Ishikawa (cell line): ENCODE measurements at regions not wholly inside any gene's neighbourhood (a gene's known extent, or its start where the extent isn't known, plus 50 kb on each side); places are given as distances from the start of the nearest gene placed in this dataset.

ENCODE experiments used
- CEBPB ChIP-seq: IDR thresholded peaks from 2 replicates; pipeline ENCODE4 v1.6.1; 2012
- CREB1 ChIP-seq: IDR thresholded peaks from 2 replicates; pipeline ENCODE4 v1.6.1; 2012; ENCODE audit warnings: low read depth
- EGR1 ChIP-seq: IDR thresholded peaks from 2 replicates; pipeline ENCODE4 v1.6.1; 2012
- EP300 ChIP-seq: IDR thresholded peaks from 2 replicates; pipeline ENCODE4 v1.6.1; 2012; ENCODE audit warnings: borderline replicate concordance
- FOXM1 ChIP-seq: IDR thresholded peaks from 2 replicates; pipeline ENCODE4 v1.6.1; 2012; ENCODE audit warnings: low read depth, borderline replicate concordance
- NFIC ChIP-seq: IDR thresholded peaks from 2 replicates; pipeline ENCODE4 v1.6.1; 2012
- RAD21 ChIP-seq: IDR thresholded peaks from 2 replicates; pipeline ENCODE4 v1.6.1; 2012; ENCODE audit warnings: low read depth
- TAF1 ChIP-seq: IDR thresholded peaks from 2 replicates; pipeline ENCODE4 v1.6.1; 2012; ENCODE audit warnings: low read depth, mild to moderate bottlenecking
- TCF12 ChIP-seq: IDR thresholded peaks from 2 replicates; pipeline ENCODE4 v1.6.1; 2012; ENCODE audit warnings: low read depth
- TEAD4 ChIP-seq: IDR thresholded peaks from 2 replicates; pipeline ENCODE4 v1.6.1; 2012
- YY1 ChIP-seq: IDR thresholded peaks from 2 replicates; pipeline ENCODE4 v1.6.1; 2012; ENCODE audit warnings: low read depth
- ZBTB7A ChIP-seq: IDR thresholded peaks from 2 replicates; pipeline ENCODE4 v1.6.1; 2012; ENCODE audit warnings: low read depth
- TF ChIP-seq, protein P1 (sequence below): IDR thresholded peaks from 2 replicates; pipeline ENCODE4 v1.6.1; 2012; ENCODE audit warnings: low read depth, mild to moderate bottlenecking
- TF ChIP-seq, protein P2 (sequence below): IDR thresholded peaks from 2 replicates; pipeline ENCODE4 v1.6.1; 2012
- TF ChIP-seq, protein P3 (sequence below): IDR thresholded peaks from 2 replicates; pipeline ENCODE4 v1.6.1; 2012

DNA sequence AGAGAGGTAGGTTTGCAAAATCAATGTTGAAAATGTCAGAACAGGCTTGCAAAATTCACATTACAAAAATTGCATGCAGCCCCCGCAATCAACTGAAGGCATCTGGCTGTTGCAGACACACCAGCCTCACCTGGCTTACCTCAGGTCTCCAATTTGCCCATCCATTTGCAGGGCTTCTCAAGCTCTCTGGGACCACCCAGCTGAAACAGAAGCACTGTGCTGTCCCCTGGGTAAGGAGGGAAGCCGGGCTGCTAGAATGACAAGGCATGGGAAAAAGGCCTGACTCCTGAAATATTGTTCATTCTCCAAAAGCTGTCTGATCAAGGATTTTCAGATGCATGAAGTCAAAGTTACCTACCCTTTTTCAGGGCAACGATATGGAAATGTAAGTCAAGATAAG, 52.6 kb upstream of the CD93 start:
- TF ChIP-seq, protein P1, sequence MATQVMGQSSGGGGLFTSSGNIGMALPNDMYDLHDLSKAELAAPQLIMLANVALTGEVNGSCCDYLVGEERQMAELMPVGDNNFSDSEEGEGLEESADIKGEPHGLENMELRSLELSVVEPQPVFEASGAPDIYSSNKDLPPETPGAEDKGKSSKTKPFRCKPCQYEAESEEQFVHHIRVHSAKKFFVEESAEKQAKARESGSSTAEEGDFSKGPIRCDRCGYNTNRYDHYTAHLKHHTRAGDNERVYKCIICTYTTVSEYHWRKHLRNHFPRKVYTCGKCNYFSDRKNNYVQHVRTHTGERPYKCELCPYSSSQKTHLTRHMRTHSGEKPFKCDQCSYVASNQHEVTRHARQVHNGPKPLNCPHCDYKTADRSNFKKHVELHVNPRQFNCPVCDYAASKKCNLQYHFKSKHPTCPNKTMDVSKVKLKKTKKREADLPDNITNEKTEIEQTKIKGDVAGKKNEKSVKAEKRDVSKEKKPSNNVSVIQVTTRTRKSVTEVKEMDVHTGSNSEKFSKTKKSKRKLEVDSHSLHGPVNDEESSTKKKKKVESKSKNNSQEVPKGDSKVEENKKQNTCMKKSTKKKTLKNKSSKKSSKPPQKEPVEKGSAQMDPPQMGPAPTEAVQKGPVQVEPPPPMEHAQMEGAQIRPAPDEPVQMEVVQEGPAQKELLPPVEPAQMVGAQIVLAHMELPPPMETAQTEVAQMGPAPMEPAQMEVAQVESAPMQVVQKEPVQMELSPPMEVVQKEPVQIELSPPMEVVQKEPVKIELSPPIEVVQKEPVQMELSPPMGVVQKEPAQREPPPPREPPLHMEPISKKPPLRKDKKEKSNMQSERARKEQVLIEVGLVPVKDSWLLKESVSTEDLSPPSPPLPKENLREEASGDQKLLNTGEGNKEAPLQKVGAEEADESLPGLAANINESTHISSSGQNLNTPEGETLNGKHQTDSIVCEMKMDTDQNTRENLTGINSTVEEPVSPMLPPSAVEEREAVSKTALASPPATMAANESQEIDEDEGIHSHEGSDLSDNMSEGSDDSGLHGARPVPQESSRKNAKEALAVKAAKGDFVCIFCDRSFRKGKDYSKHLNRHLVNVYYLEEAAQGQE = no peak
- TF ChIP-seq YY1 = no peak
- TF ChIP-seq FOXM1 = no peak
- TF ChIP-seq TCF12 = no peak
- no peak for TF ChIP-seq EP300
- TF ChIP-seq EGR1 = no peak
- TF ChIP-seq, protein P2, sequence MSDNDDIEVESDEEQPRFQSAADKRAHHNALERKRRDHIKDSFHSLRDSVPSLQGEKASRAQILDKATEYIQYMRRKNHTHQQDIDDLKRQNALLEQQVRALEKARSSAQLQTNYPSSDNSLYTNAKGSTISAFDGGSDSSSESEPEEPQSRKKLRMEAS = no peak
- TF ChIP-seq CEBPB = no peak
- TF ChIP-seq ZBTB7A = no peak
- TF ChIP-seq TEAD4 = no peak
- TF ChIP-seq NFIC = no peak
- TF ChIP-seq, protein P3, sequence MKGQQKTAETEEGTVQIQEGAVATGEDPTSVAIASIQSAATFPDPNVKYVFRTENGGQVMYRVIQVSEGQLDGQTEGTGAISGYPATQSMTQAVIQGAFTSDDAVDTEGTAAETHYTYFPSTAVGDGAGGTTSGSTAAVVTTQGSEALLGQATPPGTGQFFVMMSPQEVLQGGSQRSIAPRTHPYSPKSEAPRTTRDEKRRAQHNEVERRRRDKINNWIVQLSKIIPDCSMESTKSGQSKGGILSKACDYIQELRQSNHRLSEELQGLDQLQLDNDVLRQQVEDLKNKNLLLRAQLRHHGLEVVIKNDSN = no peak
- TF ChIP-seq TAF1 = no peak

DNA sequence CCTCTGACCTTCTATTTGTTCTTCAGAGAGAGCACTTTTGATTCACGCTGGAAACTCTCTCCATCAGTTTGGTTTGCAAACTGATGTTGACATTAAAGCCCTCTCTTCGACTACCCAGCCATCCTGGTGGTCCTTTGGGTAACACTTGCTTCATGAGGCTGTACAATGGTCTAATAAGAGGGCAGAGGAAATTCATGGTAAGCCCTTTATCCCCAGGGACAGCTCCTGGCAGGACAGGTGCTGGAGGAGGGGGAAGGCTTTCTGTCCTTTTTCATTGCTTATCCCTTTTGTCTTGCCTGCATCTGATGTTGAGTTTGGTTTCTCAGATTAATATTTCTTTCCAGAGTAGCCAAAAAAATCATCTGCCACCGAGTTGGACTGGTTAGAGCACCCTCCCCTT, 52.1 kb upstream of the CD93 start:
- no peak for TF ChIP-seq FOXM1
- TF ChIP-seq, protein P2 = no peak
- no peak for TF ChIP-seq TAF1
- TF ChIP-seq YY1 = no peak
- no peak for TF ChIP-seq RAD21
- no peak for TF ChIP-seq TCF12
- TF ChIP-seq NFIC = no peak
- no peak for TF ChIP-seq EP300
- TF ChIP-seq, protein P3 = no peak
- TF ChIP-seq, protein P1 = no peak
- no peak for TF ChIP-seq EGR1
- no peak for TF ChIP-seq CREB1
- TF ChIP-seq CEBPB = no peak
- TF ChIP-seq TEAD4 = no peak
- TF ChIP-seq ZBTB7A = no peak

DNA sequence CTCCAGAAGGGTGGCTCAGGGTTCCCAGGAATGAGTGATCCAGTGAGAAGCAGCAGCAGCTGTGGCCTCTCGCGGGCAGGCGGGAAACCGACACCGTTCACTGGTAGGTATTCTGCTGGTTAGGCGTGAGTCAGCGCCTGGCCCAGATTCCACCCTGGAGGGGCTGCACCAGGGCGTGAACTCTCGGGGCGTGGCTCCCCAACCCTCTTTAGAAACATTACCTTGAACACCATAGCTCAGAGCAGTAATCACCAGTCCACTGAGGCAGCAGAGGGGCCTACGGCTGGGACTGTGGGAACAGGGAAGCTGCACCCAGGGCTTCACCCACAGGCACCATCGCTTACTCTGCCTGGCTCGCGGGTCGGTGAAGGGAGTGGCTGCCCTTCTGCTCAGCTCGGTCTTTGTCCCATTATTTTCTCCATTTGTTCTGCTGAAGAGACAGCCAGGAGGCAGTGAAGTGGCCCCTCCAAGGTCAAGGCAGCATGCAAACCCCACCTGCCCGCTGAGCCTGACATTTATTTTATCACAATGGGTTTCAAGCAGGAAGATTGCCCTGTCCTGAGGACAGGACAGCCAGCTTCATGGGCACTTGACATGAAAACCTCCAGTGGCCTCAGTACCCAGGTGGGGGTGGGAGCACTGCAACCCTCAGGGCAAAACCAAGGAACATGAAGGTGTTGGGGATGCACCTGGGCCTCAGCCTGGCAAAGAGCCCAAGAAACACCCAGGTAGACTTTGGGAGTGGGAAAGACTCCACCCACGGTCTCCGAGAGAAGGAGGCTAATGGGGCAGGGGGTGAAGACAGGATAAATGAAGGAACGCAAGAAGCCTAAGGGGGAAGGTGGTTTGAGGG, 51.0 kb upstream of the CD93 start:
- TF ChIP-seq CEBPB (no peak), CREB1 (no peak), RAD21 (no peak), YY1 (no peak), TCF12 (no peak), TAF1 (no peak), EGR1 (no peak), EP300 (no peak), FOXM1 (no peak), NFIC (no peak)
- TF ChIP-seq, protein P2 = no peak
- TF ChIP-seq, protein P1 = no peak

DNA sequence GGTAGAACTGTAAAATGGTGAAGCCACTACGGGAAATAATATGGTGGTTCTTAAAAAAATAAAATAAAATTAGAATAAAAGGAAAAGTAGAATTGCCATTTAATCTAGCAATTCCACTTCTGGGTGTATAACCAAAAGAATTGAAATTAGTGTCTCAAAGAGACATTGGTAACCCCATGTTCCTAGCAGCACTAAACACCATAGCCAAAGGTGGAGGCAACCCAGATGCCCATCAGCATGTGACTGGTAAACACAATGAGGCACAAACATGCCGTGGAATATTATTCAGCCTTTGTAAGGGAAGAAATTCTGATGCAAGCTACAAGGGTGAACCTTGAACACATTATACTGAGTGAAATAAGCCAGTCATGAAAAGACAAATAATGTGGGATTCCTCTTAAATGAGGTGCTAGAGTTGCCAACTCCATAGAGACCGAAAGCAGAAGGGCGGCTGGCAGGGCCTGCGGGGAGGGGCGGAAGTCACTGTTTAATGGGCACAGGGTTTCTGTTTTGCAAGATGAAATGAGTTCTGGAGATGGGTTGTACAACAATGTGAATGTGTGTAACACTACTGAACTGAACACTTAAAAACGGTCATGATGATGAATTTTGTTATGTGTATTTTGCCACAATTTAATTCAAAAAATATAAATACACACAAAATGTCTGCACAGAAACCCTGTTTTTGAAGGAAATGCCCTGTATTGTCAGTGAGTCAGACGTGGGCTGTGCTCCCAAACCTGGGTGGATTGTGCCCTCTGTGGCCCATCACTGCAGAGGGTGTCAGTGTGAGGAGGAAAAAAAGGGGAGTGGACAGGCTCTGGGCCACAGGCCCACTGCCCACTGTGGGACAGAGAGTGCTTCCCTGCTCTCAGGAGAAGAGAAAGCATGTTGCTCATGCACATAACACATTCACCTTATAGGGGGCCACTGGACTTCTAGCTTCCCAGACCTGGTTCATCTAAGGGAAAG, 49.6 kb upstream of the CD93 start:
- no peak for TF ChIP-seq EP300
- no peak for TF ChIP-seq EGR1
- TF ChIP-seq FOXM1 = no peak
- no peak for TF ChIP-seq TEAD4
- TF ChIP-seq YY1 = no peak
- no peak for TF ChIP-seq NFIC
- TF ChIP-seq, protein P3 = no peak
- TF ChIP-seq, protein P1 = no peak
- TF ChIP-seq, protein P2 = no peak
- no peak for TF ChIP-seq RAD21
